NCI-H82 treated with DMSO at 0.1 percent for 48 hours (cell line): ENCODE measurements at regions not wholly inside any gene's neighbourhood (a gene's known extent, or its start where the extent isn't known, plus 50 kb on each side); places are given as distances from the start of the nearest gene placed in this dataset.
"Not testable (repeated sequence)": the region's sequence is repeated elsewhere in the genome, so short reads cannot be mapped to it uniquely, and the experiment has no call there.

ENCODE experiments used
- DNase-seq: peaks from one replicate; lab custom pipeline; 2025; ENCODE audit not compliant: unreplicated experiment; lab: John Stamatoyannopoulos, UW

- no peak for DNase-seq
Observed at GRCh38 chr1:90357995-90358394, 359.1 kb downstream of the BARHL2 start.

DNA sequence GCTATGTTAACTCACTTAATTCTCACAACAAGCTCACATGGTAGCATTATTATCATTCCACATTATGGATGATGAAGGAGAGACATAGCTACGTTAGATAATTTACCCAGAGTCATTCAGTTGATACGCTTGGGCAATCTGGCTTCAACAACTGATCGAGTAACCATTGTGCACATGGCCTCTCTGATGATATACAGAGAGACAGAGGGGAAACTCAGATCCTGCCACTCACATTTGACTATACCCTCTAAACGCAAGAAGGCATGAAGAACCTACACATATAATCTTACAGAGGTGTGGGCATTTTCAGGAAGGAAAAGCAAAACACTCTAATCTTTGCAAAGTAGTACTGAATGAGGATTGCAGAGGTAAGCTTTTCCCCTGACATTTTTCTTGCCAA lies 360.1 kb downstream of the BARHL2 start:
- no peak for DNase-seq

- no peak for DNase-seq
Observed at GRCh38 chr1:90356101-90356500, 361.0 kb downstream of the BARHL2 start.

GRCh38 chr1:90354704-90355103 lies 359.8 kb downstream of the ZNF326 start:
- no peak for DNase-seq

GRCh38 chr1:90351019-90351418 lies 356.1 kb downstream of the ZNF326 start:
- no peak for DNase-seq

GRCh38 chr1:90349510-90349909 lies 354.6 kb downstream of the ZNF326 start:
- no peak for DNase-seq

GRCh38 chr1:90348934-90349333 lies 354.0 kb downstream of the ZNF326 start:
- DNase-seq: no peak

- not testable (repeated sequence) for DNase-seq
Observed at GRCh38 chr1:90348459-90348858, 353.5 kb downstream of the ZNF326 start.

- DNase-seq: no peak
Observed at GRCh38 chr1:90347366-90347765, 352.5 kb downstream of the ZNF326 start.

- DNase-seq: no peak
Observed at GRCh38 chr1:90346757-90347156, 351.8 kb downstream of the ZNF326 start.

- no peak for DNase-seq
Observed at GRCh38 chr1:90346349-90346748, 351.4 kb downstream of the ZNF326 start.

- no peak for DNase-seq
Observed at GRCh38 chr1:90344963-90345730, 350.2 kb downstream of the ZNF326 start.

- no peak for DNase-seq
Observed at GRCh38 chr1:90341516-90341915, 346.6 kb downstream of the ZNF326 start.

DNA sequence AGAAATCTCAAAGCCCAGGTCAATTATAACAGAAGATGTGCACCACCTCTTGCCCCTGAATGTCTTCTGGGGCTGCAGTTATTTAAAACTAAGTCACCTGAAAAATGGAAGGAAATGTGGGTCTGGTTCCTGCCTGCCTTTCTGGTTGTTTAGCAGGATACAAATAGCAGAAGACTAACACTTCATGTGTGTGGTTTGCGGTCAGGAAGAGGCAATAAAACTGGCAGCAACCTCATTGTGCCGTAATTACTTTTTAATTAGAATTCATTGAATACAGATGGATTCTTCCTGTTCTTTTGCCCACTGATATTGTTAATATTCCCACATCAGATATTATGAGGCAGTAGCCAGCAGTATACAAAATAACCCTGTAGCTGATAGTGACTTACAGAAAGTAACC lies 345.7 kb downstream of the ZNF326 start:
- no peak for DNase-seq

DNA sequence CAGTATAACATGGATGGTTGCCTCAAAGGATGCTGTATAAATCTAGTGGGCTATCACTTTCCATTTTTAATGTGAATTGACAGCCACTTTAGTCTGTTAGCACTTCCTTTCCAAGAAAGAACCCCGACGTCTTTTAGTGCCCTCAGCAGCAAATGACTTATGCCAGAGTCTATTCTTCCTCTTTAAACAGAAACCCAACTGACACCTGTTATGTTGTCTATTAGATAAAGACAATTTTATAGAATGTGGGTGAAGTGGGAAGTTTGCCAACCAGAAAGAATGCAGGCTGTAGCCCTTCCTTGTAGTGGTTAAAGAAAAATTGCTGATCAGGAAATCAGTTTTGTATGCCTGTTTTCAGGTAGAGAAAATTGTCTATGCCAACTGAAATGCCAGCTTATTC lies 344.9 kb downstream of the ZNF326 start:
- DNase-seq: no peak

GRCh38 chr1:90336552-90337324 lies 341.8 kb downstream of the ZNF326 start:
- DNase-seq: no peak

GRCh38 chr1:90335558-90335957 lies 340.6 kb downstream of the ZNF326 start:
- no peak for DNase-seq

- DNase-seq: no peak
Observed at GRCh38 chr1:90334137-90334536, 339.2 kb downstream of the ZNF326 start.

DNA sequence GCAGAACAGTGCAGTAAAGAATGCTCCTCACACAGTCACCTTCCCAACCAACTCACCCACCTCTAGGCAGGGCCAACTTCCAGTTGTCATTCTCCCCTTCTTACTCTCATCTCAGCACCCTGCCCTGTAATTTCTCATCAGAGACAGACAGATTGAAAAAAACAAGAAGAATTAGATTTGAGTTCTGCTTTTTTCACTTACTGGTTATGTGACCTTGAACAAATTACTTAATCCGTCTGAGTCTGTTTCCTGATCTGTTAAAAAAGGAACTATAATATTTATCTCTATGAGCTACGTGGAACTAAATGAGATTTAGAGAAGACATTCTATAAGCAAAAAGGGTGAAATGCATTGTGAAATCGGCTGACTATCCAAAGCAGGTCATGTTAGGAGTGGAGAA lies 330.3 kb downstream of the ZNF326 start:
- DNase-seq: no peak

- no peak for DNase-seq
Observed at GRCh38 chr1:90322186-90322585, 327.3 kb downstream of the ZNF326 start.

DNA sequence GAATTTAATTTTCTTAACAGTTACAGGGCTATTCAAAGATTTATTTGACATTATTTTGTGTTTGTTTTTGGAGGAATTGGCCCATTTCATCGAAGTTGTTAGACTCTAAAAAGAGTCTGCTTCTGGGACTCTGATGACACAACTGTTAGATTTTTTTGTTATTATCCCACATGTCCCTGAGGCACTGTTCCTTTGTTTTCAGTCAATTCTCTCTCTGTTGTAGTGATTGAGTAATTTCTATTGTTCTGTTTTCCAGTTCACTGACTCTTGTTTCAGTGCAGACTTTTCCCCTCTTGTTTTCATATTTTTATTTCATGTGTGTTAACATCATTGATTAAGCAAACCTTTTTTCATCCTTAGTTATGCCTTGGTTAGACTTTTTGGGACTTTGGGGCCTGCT lies 325.0 kb downstream of the ZNF326 start:
- DNase-seq: no peak

DNA sequence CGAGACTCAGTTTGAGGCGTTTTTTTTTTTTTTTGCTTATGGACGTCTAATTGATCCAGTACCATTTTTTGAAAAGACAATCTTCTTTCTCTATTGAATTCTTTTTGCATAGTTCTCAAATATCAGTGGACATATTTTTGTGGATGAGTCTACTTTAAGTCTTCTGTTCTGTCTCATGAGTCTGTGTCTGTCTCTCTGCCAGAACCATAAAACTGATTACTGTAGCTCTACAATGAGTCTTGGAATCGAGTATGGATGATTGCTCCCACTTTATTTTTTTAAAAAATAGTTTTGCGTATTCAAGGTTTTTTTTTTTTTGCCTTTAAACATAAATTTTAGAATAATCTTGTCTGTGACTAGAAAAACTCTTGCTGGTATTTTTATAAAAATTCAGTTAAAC lies 323.5 kb downstream of the ZNF326 start:
- no peak for DNase-seq
